HepG2 (cell line): ENCODE measurements at regions not wholly inside any gene's neighbourhood (a gene's known extent, or its start where the extent isn't known, plus 50 kb on each side); places are given as distances from the start of the nearest gene placed in this dataset.

Source experiments
- ARHGAP35 ChIP-seq: sonication (generic); formaldehyde crosslinking; IDR thresholded peaks from 2 replicates; pipeline ENCODE4 v1.9.0; 2022; ENCODE audit warnings: mild to moderate bottlenecking, inconsistent platforms, moderate library complexity, missing genetic modification reagents, borderline replicate concordance
- ATM ChIP-seq: fragments of 450-650 bp; IDR thresholded peaks from 2 replicates; pipeline ENCODE4 v1.7.1; 2017; ENCODE audit warnings: mild to moderate bottlenecking, borderline replicate concordance
- BHLHE40 ChIP-seq: IDR thresholded peaks from 2 replicates; pipeline ENCODE4 v1.6.1; 2011; ENCODE audit warnings: low read length, improper control_type of control experiment
- CHD4 ChIP-seq: fragments of 200-600 bp; sonication (generic); IDR thresholded peaks from 2 replicates; pipeline ENCODE4 v1.7.0; 2017; ENCODE audit warnings: mild to moderate bottlenecking, low read length, borderline replicate concordance
- HMG20A ChIP-seq: IDR thresholded peaks from 2 replicates; pipeline ENCODE4 v1.6.1; 2016; ENCODE audit warnings: borderline replicate concordance
- IRX3 ChIP-seq: sonication (generic); formaldehyde crosslinking; IDR thresholded peaks from 2 replicates; pipeline ENCODE4 v1.8.1; 2023; ENCODE audit warnings: mild to moderate bottlenecking, low read depth, missing genetic modification reagents, borderline replicate concordance
- KDM1A ChIP-seq: IDR thresholded peaks from 2 replicates; pipeline ENCODE4 v1.6.1; 2016; ENCODE audit warnings: missing compliant biosample characterization
- NFKBIZ ChIP-seq: IDR thresholded peaks from 2 replicates; pipeline ENCODE4 v1.6.1; 2018; ENCODE audit warnings: missing genetic modification reagents, missing compliant biosample characterization
- NFRKB ChIP-seq: fragments of 450-650 bp; IDR thresholded peaks from 2 replicates; pipeline ENCODE4 v1.6.1; 2017
- NR2F2 ChIP-seq: IDR thresholded peaks from 2 replicates; pipeline ENCODE4 v1.6.1; 2012; ENCODE audit warnings: low read depth, inconsistent platforms, borderline replicate concordance
- TBL1XR1 ChIP-seq: fragments of 150-350 bp; IDR thresholded peaks from 2 replicates; pipeline ENCODE4 v1.6.1; 2014; ENCODE audit warnings: borderline replicate concordance, low read length; ENCODE audit not compliant: partially characterized antibody
- ZBTB49 ChIP-seq: sonication (generic); formaldehyde crosslinking; IDR thresholded peaks from 2 replicates; pipeline ENCODE4 v1.4.0; 2020; ENCODE audit warnings: missing genetic modification reagents, borderline replicate concordance
- ZFP36L1 ChIP-seq: sonication (generic); formaldehyde crosslinking; IDR thresholded peaks from 2 replicates; pipeline ENCODE4 v1.8.0; 2022; ENCODE audit warnings: mild to moderate bottlenecking, missing genetic modification reagents, moderate library complexity
- ZFP36L2 ChIP-seq: sonication (generic); formaldehyde crosslinking; IDR thresholded peaks from 2 replicates; pipeline ENCODE4 v1.4.0; 2020; ENCODE audit warnings: missing genetic modification reagents
- ZNF263 ChIP-seq: sonication (generic); formaldehyde crosslinking; IDR thresholded peaks from 2 replicates; pipeline ENCODE4 v1.4.0; 2020; ENCODE audit warnings: missing genetic modification reagents
- ZNF33A ChIP-seq: sonication (generic); formaldehyde crosslinking; IDR thresholded peaks from 2 replicates; pipeline ENCODE4 v1.5.1; 2020; ENCODE audit warnings: missing genetic modification reagents, mild to moderate bottlenecking, moderate library complexity, borderline replicate concordance
- ZNF570 ChIP-seq: sonication (generic); formaldehyde crosslinking; IDR thresholded peaks from 2 replicates; pipeline ENCODE4 v1.4.0; 2020; ENCODE audit warnings: mild to moderate bottlenecking, missing genetic modification reagents, borderline replicate concordance
- ZNF777 ChIP-seq: sonication (generic); formaldehyde crosslinking; IDR thresholded peaks from 2 replicates; pipeline ENCODE4 v1.4.0; 2020; ENCODE audit warnings: missing genetic modification reagents
- TF ChIP-seq, protein P1 (sequence below): sonication (generic); formaldehyde crosslinking; IDR thresholded peaks from 2 replicates; pipeline ENCODE4 v1.4.0; 2020; ENCODE audit warnings: missing genetic modification reagents
- TF ChIP-seq, protein P2 (sequence below), 2 experiments: IDR thresholded peaks; 2 replicates each; pipeline ENCODE4 v1.6.1; 2011 to 2012; ENCODE audit warnings: low read length in 2 of 2, borderline replicate concordance in 1 of 2, low read depth in 1 of 2, mild to moderate bottlenecking in 1 of 2, moderate library complexity in 1 of 2
- TF ChIP-seq, protein P3 (sequence below): sonication (generic); formaldehyde crosslinking; IDR thresholded peaks from 2 replicates; pipeline ENCODE4 v1.9.0; 2021; ENCODE audit warnings: missing genetic modification reagents, mild to moderate bottlenecking, borderline replicate concordance

- no peak for TF ChIP-seq ZBTB49
- no peak for TF ChIP-seq ZFP36L1 (CRISPR knock-in tag)
- no peak for TF ChIP-seq HMG20A
- no peak for TF ChIP-seq KDM1A
- TF ChIP-seq CHD4, result no peak
- TF ChIP-seq, protein P1, sequence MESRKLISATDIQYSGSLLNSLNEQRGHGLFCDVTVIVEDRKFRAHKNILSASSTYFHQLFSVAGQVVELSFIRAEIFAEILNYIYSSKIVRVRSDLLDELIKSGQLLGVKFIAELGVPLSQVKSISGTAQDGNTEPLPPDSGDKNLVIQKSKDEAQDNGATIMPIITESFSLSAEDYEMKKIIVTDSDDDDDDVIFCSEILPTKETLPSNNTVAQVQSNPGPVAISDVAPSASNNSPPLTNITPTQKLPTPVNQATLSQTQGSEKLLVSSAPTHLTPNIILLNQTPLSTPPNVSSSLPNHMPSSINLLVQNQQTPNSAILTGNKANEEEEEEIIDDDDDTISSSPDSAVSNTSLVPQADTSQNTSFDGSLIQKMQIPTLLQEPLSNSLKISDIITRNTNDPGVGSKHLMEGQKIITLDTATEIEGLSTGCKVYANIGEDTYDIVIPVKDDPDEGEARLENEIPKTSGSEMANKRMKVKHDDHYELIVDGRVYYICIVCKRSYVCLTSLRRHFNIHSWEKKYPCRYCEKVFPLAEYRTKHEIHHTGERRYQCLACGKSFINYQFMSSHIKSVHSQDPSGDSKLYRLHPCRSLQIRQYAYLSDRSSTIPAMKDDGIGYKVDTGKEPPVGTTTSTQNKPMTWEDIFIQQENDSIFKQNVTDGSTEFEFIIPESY (CRISPR knock-in tag), result no peak
- TF ChIP-seq ZFP36L2 (CRISPR knock-in tag), result no peak
- TF ChIP-seq ZNF570 (CRISPR knock-in tag), result no peak
- TF ChIP-seq ZNF777 (CRISPR knock-in tag), result no peak
- TF ChIP-seq ATM, result no peak
- TF ChIP-seq ARHGAP35 (CRISPR knock-in tag), result no peak
- TF ChIP-seq BHLHE40, result no peak
- TF ChIP-seq TBL1XR1, result no peak
- TF ChIP-seq NFRKB, result no peak
- TF ChIP-seq, protein P2, sequence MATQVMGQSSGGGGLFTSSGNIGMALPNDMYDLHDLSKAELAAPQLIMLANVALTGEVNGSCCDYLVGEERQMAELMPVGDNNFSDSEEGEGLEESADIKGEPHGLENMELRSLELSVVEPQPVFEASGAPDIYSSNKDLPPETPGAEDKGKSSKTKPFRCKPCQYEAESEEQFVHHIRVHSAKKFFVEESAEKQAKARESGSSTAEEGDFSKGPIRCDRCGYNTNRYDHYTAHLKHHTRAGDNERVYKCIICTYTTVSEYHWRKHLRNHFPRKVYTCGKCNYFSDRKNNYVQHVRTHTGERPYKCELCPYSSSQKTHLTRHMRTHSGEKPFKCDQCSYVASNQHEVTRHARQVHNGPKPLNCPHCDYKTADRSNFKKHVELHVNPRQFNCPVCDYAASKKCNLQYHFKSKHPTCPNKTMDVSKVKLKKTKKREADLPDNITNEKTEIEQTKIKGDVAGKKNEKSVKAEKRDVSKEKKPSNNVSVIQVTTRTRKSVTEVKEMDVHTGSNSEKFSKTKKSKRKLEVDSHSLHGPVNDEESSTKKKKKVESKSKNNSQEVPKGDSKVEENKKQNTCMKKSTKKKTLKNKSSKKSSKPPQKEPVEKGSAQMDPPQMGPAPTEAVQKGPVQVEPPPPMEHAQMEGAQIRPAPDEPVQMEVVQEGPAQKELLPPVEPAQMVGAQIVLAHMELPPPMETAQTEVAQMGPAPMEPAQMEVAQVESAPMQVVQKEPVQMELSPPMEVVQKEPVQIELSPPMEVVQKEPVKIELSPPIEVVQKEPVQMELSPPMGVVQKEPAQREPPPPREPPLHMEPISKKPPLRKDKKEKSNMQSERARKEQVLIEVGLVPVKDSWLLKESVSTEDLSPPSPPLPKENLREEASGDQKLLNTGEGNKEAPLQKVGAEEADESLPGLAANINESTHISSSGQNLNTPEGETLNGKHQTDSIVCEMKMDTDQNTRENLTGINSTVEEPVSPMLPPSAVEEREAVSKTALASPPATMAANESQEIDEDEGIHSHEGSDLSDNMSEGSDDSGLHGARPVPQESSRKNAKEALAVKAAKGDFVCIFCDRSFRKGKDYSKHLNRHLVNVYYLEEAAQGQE (IDR thresholded peaks at IDR 0.05; ENCODE audit: borderline replicate concordance in 1 of 2, low read depth in 1 of 2, low read length in 2 of 2), result no peak
- TF ChIP-seq NFKBIZ (CRISPR knock-in tag), result no peak
- peak; percentile 82 for TF ChIP-seq ZNF263 (CRISPR knock-in tag)
- TF ChIP-seq ZNF33A (CRISPR knock-in tag), result no peak
- TF ChIP-seq, protein P3, sequence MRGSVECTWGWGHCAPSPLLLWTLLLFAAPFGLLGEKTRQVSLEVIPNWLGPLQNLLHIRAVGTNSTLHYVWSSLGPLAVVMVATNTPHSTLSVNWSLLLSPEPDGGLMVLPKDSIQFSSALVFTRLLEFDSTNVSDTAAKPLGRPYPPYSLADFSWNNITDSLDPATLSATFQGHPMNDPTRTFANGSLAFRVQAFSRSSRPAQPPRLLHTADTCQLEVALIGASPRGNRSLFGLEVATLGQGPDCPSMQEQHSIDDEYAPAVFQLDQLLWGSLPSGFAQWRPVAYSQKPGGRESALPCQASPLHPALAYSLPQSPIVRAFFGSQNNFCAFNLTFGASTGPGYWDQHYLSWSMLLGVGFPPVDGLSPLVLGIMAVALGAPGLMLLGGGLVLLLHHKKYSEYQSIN (CRISPR knock-in tag), result no peak
- TF ChIP-seq NR2F2, result no peak
- TF ChIP-seq IRX3, result no peak
Observed at GRCh38 chr21:43311301-43311817, 115.6 kb downstream of the SIK1 start (continued).
